Stomach (tissue), 8 donors: ENCODE measurements at regions not wholly inside any gene's neighbourhood (a gene's known extent, or its start where the extent isn't known, plus 50 kb on each side); places are given as distances from the start of the nearest gene placed in this dataset.

Experiments used
- DNase-seq, 2 donors: peaks; one replicate each; pipeline versions ENCODE4 v3.0.0 to v3.0.0-alpha.2; 2013 to 2019
- H3K27ac ChIP-seq, 5 donors: fragments of 200-600 bp in 4 of 5; sonication (generic) in 4 of 5; one replicate each; pipeline ENCODE4 v1.5.1; 2013 to 2019; ENCODE audit warnings: mild to moderate bottlenecking in 1 of 5, moderate library complexity in 1 of 5
- H3K27me3 ChIP-seq, 3 donors: fragments of 200-600 bp; sonication (generic); one replicate each; pipeline ENCODE4 v1.5.1; 2017 to 2019; ENCODE audit warnings: mixed run types in 1 of 3
- H3K36me3 ChIP-seq, 4 donors: fragments of 200-600 bp; sonication (generic); 1 replicate in 3 of 4; 2 replicates in 1 of 4; pipeline ENCODE4 v1.5.1; 2016 to 2019
- H3K4me1 ChIP-seq, 4 donors: fragments of 200-600 bp; sonication (generic); one replicate each; pipeline ENCODE4 v1.5.1; 2016 to 2019
- H3K4me3 ChIP-seq, 4 donors: fragments of 200-600 bp; sonication (generic) in 3 of 4; one replicate each; pipeline ENCODE4 v1.5.1; 2016 to 2019; ENCODE audit warnings: mild to moderate bottlenecking in 1 of 4
- H3K9me3 ChIP-seq, 4 donors: fragments of 200-600 bp; sonication (generic); one replicate each; pipeline ENCODE4 v1.5.1; 2016 to 2019
- CTCF ChIP-seq, 7 experiments: fragments of 450-650 bp in 4 of 7; fragments of 200-600 bp in 3 of 7; sonication (generic) in 3 of 7; IDR thresholded peaks; one replicate each; pipeline ENCODE4 v1.5.1; 2016 to 2019; ENCODE audit warnings: antibody characterized with exemption in 7 of 7, control low read depth in 2 of 7, mild to moderate bottlenecking in 1 of 7
- EP300 ChIP-seq: sonication (generic); formaldehyde crosslinking; IDR thresholded peaks from one replicate; pipeline ENCODE4 v1.6.1; 2017; ENCODE audit warnings: antibody characterized with exemption
- POLR2A ChIP-seq, 4 donors: fragments of 450-650 bp; IDR thresholded peaks; one replicate each; pipeline ENCODE4 v1.6.1; 2016; ENCODE audit warnings: antibody characterized with exemption in 4 of 4, control low read depth in 2 of 4, mild to moderate bottlenecking in 1 of 4, moderate library complexity in 1 of 4
- POLR2AphosphoS5 ChIP-seq, 3 donors: sonication (generic); formaldehyde crosslinking; IDR thresholded peaks; one replicate each; pipeline ENCODE4 v1.6.1; 2016; ENCODE audit warnings: antibody characterized with exemption in 3 of 3
- WGBS, 5 donors: extraction: QIAGEN DNeasy Blood & Tissue Kit in 3 of 5; methylation state at CpG; one replicate each; pipeline versions ENCODE4 v1.1.5 to v1.1.7; 2013 to 2018; 5-methylcytosine and 5-hydroxymethylcytosine counted together
- intact Hi-C: fragments of 100-400 bp; cut with DNase I; formaldehyde crosslinking; loops from one replicate; pipeline ENCODE4 v1.15.1; 2023; ENCODE audit warnings: low total_unique reads
- donor health status: healthy with polysubstance abuse.
- donor health status: Bipolar disorder and iron deficiency.
- donor health status: healthy.

GRCh38 chr18:57991552-57991951, 52.5 kb upstream of the NEDD4L start:
- no peak for DNase-seq
- 83 to 94% (median 92%) methylated on average over 1 of the region's 1 CpG for WGBS, 5 donors
- Histone ChIP-seq H3K27ac (no peak overlapping the region), H3K4me1 (no peaks in the 10 kb centered on the region), H3K36me3 (no peaks in the 10 kb centered on the region), H3K9me3 (peaks cover 0 to 7% (median 3%) of the 10 kb centered on the region in 4 donors), H3K27me3 (no peaks in the 10 kb centered on the region), H3K4me3 (no peak overlapping the region)
- intact Hi-C loops, result no loop called here
- TF ChIP-seq POLR2AphosphoS5 (IDR thresholded peaks at IDR 0.05), result no peak
- no peak for TF ChIP-seq CTCF (IDR thresholded peaks at IDR 0.05)
- TF ChIP-seq EP300, result no peak
- TF ChIP-seq POLR2A (IDR thresholded peaks at IDR 0.05), result no peak

GRCh38 chr18:57989536-57989935, 54.5 kb upstream of the NEDD4L start:
- intact Hi-C loops, result no loop called here
- 85 to 95% (median 88%) methylated on average over 8 of the region's 8 CpGs for WGBS, 5 donors
- H3K4me3 ChIP-seq, result no peak overlapping the region
- no peak overlapping the region for H3K27ac ChIP-seq
- H3K27me3 ChIP-seq, result no peaks in the 10 kb centered on the region
- no peaks in the 10 kb centered on the region for H3K36me3 ChIP-seq
- peaks cover 0 to 6% (median 0%) of the 10 kb centered on the region in 4 donors for H3K4me1 ChIP-seq
- no peak for TF ChIP-seq CTCF (IDR thresholded peaks at IDR 0.05)
- no peak for TF ChIP-seq EP300
- no peak for TF ChIP-seq POLR2A (IDR thresholded peaks at IDR 0.05)
- TF ChIP-seq POLR2AphosphoS5 (IDR thresholded peaks at IDR 0.05), result no peak
- no peak for DNase-seq
- peaks cover 0 to 7% (median 3%) of the 10 kb centered on the region in 4 donors for H3K9me3 ChIP-seq

GRCh38 chr18:57984490-57985115, 59.4 kb upstream of the NEDD4L start:
- intact Hi-C loops, result no loop called here
- TF ChIP-seq EP300 (no peak), CTCF (IDR thresholded peaks at IDR 0.05) (no peak), POLR2AphosphoS5 (IDR thresholded peaks at IDR 0.05) (no peak), POLR2A (IDR thresholded peaks at IDR 0.05) (no peak)
- peaks cover 0 to 7% (median 3%) of the 10 kb centered on the region in 4 donors for H3K9me3 ChIP-seq

GRCh38 chr18:57983965-57984364, 60.1 kb upstream of the NEDD4L start:
- WGBS, 5 donors, result 79 to 96% (median 85%) methylated on average over 3 of the region's 3 CpGs
- no peak overlapping the region for H3K4me3 ChIP-seq
- no peaks in the 10 kb centered on the region for H3K36me3 ChIP-seq
- intact Hi-C loops, result no loop called here
- H3K4me1 ChIP-seq, result peaks cover 0 to 18% (median 11%) of the 10 kb centered on the region in 4 donors
- DNase-seq, result no peak
- TF ChIP-seq POLR2A (IDR thresholded peaks at IDR 0.05) (no peak), EP300 (no peak)
- peaks cover 0 to 7% (median 3%) of the 10 kb centered on the region in 4 donors for H3K9me3 ChIP-seq
- H3K27me3 ChIP-seq, result no peaks in the 10 kb centered on the region
- H3K27ac ChIP-seq, result no peak overlapping the region

More at GRCh38 chr18:57984490-57985115, 59.4 kb upstream of the NEDD4L start:
- Histone ChIP-seq H3K27me3 (no peaks in the 10 kb centered on the region), H3K36me3 (no peaks in the 10 kb centered on the region), H3K4me1 (peaks cover 0 to 18% (median 11%) of the 10 kb centered on the region in 4 donors), H3K27ac (no peak overlapping the region), H3K4me3 (no peak overlapping the region)
- DNase-seq, result no peak
- 75 to 85% (median 80%) methylated on average over 5 of the region's 5 CpGs for WGBS, 5 donors

- Histone ChIP-seq H3K27ac (no peak overlapping the region), H3K4me1 (peaks cover 0 to 23% (median 12%) of the 10 kb centered on the region in 4 donors), H3K36me3 (no peaks in the 10 kb centered on the region), H3K9me3 (peaks cover 0 to 7% (median 3%) of the 10 kb centered on the region in 4 donors), H3K4me3 (no peak overlapping the region), H3K27me3 (no peaks in the 10 kb centered on the region)
- WGBS, 5 donors, result 68 to 81% (median 77%) methylated on average over 3 of the region's 3 CpGs
- DNase-seq, result no peak
- intact Hi-C loops, result no loop called here
- no peak for TF ChIP-seq EP300
- no peak for TF ChIP-seq POLR2AphosphoS5 (IDR thresholded peaks at IDR 0.05)
- TF ChIP-seq CTCF (IDR thresholded peaks at IDR 0.05), result no peak
- TF ChIP-seq POLR2A (IDR thresholded peaks at IDR 0.05), result no peak
Measured at GRCh38 chr18:57983472-57983871, 60.6 kb upstream of the NEDD4L start.
